Activated naive CD4-positive, alpha-beta T cell treated with anti-CD3 and anti-CD28 coated beads, Interleukin-2, amount 50 U/mL, for 72 hours (primary cell): ENCODE measurements at regions not wholly inside any gene's neighbourhood (a gene's known extent, or its start where the extent isn't known, plus 50 kb on each side); places are given as distances from the start of the nearest gene placed in this dataset.

Source experiments
- ATAC-seq, 2 donors: fragments of 150-1000 bp; cut with Tn5 transposase; 2 replicates each; pipeline ENCODE4 v1.10.0; 2021; ENCODE audit warnings: mild to moderate bottlenecking in 2 of 2, moderate library complexity in 2 of 2
- DNase-seq, 2 donors: peaks; one replicate each; pipeline ENCODE4 v3.0.0; 2021 to 2022; ENCODE audit warnings: low spot score in 2 of 2
- H3K27ac Mint-ChIP-seq, 2 donors: one replicate each; pipeline ENCODE4 v1.8.0; 2022; ENCODE audit warnings: mild to moderate bottlenecking in 2 of 2, mixed read lengths in 2 of 2
- H3K36me3 Mint-ChIP-seq, 2 donors: one replicate each; pipeline ENCODE4 v1.8.0; 2022; ENCODE audit warnings: mixed read lengths in 2 of 2
- H3K9me3 Mint-ChIP-seq, 2 donors: one replicate each; pipeline ENCODE4 v1.8.0; 2022; ENCODE audit warnings: mixed read lengths in 2 of 2

DNA sequence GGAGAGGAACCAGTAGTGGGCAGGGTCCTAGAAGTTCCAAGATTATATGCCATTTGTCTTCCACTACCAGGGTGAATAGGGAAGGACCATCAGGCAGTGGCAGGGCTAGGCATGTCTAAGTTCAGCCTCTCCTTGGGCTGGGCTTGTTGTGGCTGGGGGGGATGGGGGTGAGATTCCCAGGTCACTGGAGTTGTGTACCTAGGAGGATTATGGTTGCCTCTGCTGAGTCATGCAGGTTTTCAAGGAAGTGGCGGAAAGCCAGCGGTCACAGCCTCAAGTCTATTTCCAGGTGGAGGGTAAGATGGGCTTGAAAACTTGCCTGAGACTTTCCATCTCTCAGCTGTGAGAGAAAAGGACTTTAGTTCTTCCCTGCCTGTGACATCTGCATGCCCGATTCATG is 1407.1 kb downstream of the SI start:
- Mint-ChIP-seq H3K36me3 (peaks cover 0 to 5% of the 10 kb centered on the region in 2 donors), H3K27ac (no peak overlapping the region), H3K9me3 (peaks cover 18 to 22% of the 10 kb centered on the region in 2 donors)
- ATAC-seq (no peak), DNase-seq (no peak)

DNA sequence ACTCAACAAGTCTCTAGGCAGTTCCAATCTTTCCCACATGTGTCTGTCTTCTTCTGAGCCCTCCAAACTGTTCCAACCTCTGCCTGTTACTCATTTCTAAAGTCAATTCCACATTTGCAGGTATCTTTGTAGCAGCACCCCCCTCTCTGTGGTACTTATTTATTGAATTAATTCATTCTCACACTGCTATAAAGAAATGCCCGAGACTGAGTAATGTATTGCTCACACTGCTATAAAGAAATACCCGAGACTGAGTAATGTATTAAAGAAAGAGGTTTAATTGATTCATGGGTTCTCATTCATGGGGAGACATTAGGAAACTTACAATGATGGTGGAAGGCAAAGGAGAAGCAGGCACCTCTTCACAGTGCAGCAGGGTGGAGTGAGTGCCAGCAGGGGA is 1413.8 kb downstream of the SI start:
- peaks cover 11 to 36% of the 10 kb centered on the region in 2 donors for H3K9me3 Mint-ChIP-seq
- DNase-seq, result no peak
- H3K27ac Mint-ChIP-seq, result no peak overlapping the region
- no peak for ATAC-seq
- H3K36me3 Mint-ChIP-seq, result peaks cover 4 to 5% of the 10 kb centered on the region in 2 donors

DNA sequence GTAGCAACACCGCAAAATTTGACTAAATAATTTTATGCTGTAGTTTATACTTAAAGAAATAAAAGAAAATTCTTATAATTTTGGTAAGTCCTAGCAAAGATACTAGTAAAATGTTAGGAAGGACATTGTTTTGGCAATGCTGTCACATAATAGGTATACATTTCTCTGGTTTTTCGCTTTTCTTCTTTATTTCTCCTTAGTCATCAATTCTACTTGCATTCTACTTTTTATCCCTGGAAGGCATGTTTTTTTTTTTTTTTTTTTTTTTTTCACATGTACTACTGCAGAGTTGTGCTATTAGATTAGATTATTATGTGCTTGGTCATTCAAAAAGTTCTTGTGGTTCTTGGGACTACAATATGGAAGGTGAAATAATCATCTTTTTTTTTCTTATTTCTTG is 1421.2 kb downstream of the SI start:
- DNase-seq, result no peak

DNA sequence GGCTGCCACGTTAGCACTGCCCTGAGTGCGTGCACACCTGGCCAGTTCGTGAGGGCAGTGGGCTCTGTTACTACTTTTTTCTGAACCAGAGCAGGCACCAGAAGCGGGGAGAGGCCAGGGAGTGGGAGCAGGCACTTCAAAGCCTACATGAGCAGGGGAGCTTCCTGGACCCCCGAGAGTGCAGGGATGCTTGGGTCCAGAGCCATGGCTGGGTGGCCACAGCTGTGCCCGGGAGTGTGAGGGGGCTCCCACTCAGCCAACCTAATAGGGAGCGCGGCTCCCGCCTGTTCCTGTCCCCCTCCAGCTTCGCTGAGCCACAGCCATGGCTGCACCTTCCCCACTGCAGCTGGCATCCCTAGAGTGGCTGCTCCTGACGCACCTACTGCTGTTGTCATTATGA is 1423.3 kb downstream of the SI start:
- Mint-ChIP-seq H3K27ac (no peak overlapping the region), H3K9me3 (peaks cover 6 to 10% of the 10 kb centered on the region in 2 donors), H3K36me3 (no peaks in the 10 kb centered on the region)
- ATAC-seq (no peak), DNase-seq (no peak)

More for the DNA sequence above, 1421.2 kb downstream of the SI start:
- no peak overlapping the region for H3K27ac Mint-ChIP-seq
- H3K9me3 Mint-ChIP-seq, result peaks cover 3 to 6% of the 10 kb centered on the region in 2 donors
- ATAC-seq, result no peak
- H3K36me3 Mint-ChIP-seq, result no peaks in the 10 kb centered on the region

DNA sequence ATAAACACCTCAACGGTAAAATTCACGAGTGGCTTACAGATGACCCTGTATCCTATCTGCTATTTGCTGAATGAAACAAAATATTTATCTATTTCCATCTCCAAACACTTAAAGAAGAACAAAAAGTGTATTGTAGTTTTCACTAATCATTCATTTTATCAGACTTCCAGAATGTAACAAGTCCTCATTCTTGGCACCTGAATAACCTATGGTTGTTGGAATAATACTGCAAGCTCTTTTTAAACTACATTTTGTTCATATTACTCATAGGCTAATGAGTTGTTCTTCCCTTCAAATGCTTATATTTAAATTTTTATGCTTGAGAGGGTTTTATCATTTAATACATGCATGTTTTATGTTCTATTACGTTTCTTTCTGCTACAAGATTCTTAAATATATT is 1434.1 kb downstream of the SI start:
- Mint-ChIP-seq H3K9me3 (peaks cover 4 to 14% of the 10 kb centered on the region in 2 donors), H3K36me3 (no peaks in the 10 kb centered on the region), H3K27ac (no peak overlapping the region)
- ATAC-seq (no peak), DNase-seq (no peak)

DNA sequence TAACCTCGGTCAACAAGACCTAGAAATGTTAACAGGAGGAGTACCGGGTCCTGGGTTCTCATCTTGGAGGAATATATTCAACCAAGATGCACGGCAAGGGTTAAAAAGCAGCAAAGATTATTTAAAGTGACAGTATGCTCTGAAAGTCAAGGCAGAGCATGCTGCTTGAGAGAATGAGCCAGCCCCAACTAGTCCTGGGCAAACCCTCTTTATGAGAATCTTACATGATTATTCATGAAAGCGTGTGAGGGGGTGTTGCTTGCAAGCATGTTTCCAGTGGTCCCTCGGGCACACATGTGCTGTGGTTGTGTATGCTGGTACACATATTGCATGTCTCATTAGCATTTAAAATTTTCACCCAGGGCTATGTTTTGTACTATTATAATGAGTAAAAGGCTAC is 1445.6 kb downstream of the SI start:
- ATAC-seq (no peak), DNase-seq (no peak)
- no peaks in the 10 kb centered on the region for H3K36me3 Mint-ChIP-seq
- no peak overlapping the region for H3K27ac Mint-ChIP-seq
- H3K9me3 Mint-ChIP-seq, result no peaks in the 10 kb centered on the region

DNA sequence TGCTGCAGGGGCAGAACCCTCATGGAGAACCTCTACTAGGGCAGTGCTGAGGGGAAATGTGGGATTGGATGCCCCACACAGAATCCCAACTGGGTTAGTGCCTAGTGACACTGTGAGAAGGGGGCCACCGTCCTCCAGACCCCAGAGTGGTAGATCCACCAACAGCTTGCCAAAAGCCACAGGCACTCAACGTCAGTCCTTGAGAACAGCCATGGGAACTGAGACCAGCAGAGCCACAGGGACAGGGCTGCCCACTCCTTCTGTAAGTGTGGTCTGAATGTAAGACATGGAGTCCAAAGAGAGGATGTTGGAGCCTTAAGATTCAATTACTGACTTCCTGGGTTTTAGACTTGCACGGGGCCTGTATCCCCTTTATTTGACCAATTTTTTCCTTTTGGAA is 1451.5 kb downstream of the SI start:
- Mint-ChIP-seq H3K36me3 (no peaks in the 10 kb centered on the region), H3K9me3 (no peaks in the 10 kb centered on the region), H3K27ac (no peak overlapping the region)
- no peak for DNase-seq
- ATAC-seq, result no peak

DNA sequence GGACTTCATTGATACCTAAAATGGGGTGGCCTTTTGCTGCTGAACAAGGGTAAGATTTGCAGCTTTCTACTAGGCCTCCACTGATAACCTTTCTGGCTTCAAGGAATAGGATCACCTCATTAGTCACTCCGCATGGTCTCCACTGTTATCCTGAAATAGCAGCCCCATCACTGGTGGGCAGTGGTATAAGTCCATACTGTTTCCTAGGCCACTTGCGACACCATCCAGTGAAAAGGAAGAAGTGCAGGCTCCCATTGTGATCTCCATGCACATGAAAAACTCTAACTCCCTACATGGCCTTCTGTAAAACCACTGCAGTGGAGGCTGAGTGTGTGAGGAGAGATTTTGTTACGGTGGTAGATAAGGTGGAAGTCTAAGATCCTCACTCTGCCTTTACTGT is 1455.9 kb downstream of the SI start:
- ATAC-seq (no peak), DNase-seq (no peak)
- no peaks in the 10 kb centered on the region for H3K36me3 Mint-ChIP-seq
- no peak overlapping the region for H3K27ac Mint-ChIP-seq
- no peaks in the 10 kb centered on the region for H3K9me3 Mint-ChIP-seq

DNA sequence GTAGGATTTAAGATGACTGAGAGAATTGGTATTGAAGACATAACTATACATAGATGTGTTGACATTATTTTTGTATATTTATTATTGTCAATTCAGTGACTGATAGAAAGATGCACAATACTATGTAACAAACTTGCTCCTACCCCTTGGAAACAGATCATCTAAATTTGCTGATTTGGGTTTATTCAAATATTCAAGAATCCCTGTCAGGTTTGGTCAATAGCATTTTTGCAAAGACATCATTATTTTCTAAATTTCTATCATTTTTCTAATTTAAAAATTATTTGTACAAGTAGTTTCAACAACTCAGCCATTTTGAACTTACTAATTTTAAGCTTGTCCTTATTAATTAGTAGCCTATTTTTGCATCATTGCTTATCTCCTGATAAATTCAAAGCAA is 1463.4 kb downstream of the SI start:
- Mint-ChIP-seq H3K27ac (no peak overlapping the region), H3K9me3 (peaks cover 10% of the 10 kb centered on the region in 2 donors), H3K36me3 (no peaks in the 10 kb centered on the region)
- ATAC-seq, result no peak
- DNase-seq, result no peak

DNA sequence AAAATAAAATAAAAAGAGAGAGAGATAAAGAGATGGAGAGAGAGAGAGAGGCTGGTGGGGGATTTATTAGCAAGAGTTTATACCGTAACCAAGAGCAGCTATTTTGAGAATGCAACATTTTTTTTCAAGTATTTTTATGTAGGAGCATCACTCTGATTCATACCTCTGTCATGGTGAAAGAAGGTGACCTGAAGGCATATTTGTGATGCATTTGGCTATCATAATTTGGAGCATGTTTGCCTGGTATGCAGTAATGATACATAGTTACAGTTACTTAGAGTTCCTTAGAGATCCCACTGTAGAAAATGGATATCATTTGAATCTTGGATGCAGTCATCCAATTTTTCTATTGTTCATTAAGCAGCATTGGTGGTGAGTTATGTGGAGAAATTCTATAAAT is 1472.4 kb downstream of the SI start:
- H3K27ac Mint-ChIP-seq, result no peak overlapping the region
- H3K9me3 Mint-ChIP-seq, result peaks cover 11 to 13% of the 10 kb centered on the region in 2 donors
- no peaks in the 10 kb centered on the region for H3K36me3 Mint-ChIP-seq
- DNase-seq (no peak), ATAC-seq (no peak)

DNA sequence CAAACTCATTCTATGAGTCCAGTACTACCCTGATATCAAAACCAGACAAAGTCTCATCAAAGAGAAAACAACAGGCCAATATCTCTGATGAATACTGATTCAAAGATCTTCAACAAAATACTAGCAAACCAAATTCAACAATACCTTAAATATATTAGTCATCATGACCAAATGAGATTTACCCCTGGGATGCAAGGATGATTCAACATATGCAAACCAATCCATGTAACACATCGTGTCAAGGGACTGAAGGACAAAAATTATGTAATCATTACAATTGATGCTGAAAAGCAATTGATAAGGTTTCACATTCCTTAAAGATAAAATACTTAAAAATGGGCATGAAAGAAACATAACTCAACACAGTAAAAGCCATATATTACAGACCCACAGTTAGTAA is 1476.9 kb downstream of the SI start:
- Mint-ChIP-seq H3K27ac (no peak overlapping the region), H3K36me3 (no peaks in the 10 kb centered on the region), H3K9me3 (peaks cover 4 to 10% of the 10 kb centered on the region in 2 donors)
- ATAC-seq (no peak), DNase-seq (no peak)

DNA sequence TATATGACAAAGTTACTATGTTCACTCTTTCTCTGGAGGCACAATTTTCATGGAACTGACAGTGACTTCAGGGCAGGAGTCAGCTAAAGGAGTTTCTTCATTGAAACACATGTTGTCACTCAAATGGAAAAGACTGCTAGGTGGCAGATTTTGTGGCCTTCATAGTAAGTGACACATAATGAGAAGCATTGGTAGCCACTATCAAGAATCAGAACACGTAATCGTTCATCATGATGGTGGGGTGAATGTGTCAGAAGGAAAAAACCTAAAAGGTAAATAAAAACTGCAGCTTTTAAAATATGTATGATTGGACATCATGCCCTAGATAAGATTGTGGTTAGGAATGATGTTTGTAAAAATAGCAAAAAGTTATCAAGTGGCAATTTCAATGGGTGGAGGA is 1491.0 kb downstream of the SI start:
- peaks cover 20 to 21% of the 10 kb centered on the region in 2 donors for H3K9me3 Mint-ChIP-seq
- H3K27ac Mint-ChIP-seq, result no peak overlapping the region
- H3K36me3 Mint-ChIP-seq, result peaks cover 7 to 8% of the 10 kb centered on the region in 2 donors
- no peak for ATAC-seq
- no peak for DNase-seq

DNA sequence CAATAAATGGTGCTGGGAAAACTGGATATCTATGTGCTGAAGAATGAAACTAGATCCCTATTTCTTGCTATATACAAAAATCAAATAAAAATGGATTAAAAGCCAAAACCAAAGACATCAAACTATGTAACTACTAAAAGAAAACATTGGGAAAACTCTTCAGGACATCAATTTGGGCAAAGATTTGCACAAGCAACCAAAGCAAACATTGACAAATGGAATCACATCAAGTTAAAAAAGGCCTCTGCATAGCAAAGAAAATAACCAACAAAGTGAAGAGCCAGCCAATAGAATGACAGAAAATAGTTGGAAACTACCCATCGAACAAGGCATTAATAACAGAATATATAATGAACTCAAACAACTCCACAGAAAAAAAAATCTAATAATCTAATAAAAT is 1495.3 kb downstream of the SI start:
- H3K9me3 Mint-ChIP-seq, result peaks cover 16 to 29% of the 10 kb centered on the region in 2 donors
- DNase-seq (no peak), ATAC-seq (no peak)
- H3K36me3 Mint-ChIP-seq, result peaks cover 7 to 8% of the 10 kb centered on the region in 2 donors
- H3K27ac Mint-ChIP-seq, result no peak overlapping the region

DNA sequence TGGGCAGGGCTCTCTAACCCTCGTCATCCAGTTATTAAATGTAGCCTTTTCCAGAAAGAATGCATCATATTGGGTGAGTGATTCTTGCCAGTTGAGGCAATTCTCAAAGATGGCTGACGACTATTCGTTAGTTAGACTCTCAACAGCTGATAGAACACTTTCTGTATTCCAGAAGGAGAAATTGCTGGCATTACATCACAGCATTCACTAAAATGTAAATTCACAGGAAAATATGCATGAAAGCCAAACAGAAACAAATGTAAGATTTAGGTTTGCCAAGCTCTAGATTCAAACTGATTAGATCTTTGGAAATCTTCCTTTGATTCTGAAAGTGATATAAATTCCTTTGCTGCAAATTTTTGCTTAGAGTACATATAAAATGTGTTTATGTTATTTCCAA is 1501.0 kb downstream of the SI start:
- H3K27ac Mint-ChIP-seq, result no peak overlapping the region
- ATAC-seq, result no peak
- H3K9me3 Mint-ChIP-seq, result peaks cover 11 to 21% of the 10 kb centered on the region in 2 donors
- H3K36me3 Mint-ChIP-seq, result peaks cover 0 to 4% of the 10 kb centered on the region in 2 donors
- DNase-seq, result no peak

DNA sequence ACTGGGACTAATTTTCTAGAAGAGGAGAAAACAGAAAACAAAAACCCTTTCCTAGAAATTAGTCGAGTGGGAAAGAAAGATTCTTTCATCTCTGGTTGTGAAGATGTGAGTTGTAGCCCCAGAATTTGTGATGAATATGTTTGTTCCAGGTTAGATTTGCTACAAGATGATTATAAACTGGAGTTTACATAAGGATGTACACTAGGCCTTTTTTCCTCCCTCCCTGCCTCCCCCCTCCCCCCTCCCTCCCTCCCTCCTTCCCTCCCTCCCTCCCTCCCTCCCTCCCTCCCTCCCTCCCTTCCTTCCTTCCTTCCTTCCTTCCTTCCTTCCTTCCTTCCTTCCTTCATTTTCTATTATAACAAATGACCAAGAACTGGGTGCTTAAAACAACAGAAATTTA is 1502.0 kb downstream of the SI start:
- Mint-ChIP-seq H3K36me3 (peaks cover 0 to 4% of the 10 kb centered on the region in 2 donors), H3K9me3 (peaks cover 17 to 26% of the 10 kb centered on the region in 2 donors), H3K27ac (no peak overlapping the region)
- no peak for ATAC-seq
- no peak for DNase-seq

DNA sequence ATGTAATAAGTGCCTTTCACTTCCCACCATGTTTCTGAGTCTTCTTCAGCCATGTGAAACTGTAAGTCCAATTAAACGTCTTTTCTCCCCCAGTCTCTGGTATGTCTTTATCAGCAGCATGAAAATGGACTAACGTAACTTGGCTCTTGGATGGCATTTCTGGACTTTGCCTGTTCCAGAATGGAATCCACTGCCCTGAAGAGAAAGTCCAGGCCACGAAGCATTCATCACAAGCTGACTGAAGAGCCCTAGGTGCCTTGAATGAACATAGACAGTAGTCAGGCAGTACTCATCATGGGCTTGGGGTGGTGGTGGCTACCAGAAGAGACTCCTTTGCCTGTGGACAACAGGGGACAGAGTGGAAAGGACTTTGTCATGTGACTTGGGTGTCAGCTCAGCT is 1505.0 kb downstream of the SI start:
- Mint-ChIP-seq H3K9me3 (peaks cover 21 to 27% of the 10 kb centered on the region in 2 donors), H3K36me3 (peaks cover 0 to 4% of the 10 kb centered on the region in 2 donors), H3K27ac (no peak overlapping the region)
- ATAC-seq (no peak), DNase-seq (no peak)

DNA sequence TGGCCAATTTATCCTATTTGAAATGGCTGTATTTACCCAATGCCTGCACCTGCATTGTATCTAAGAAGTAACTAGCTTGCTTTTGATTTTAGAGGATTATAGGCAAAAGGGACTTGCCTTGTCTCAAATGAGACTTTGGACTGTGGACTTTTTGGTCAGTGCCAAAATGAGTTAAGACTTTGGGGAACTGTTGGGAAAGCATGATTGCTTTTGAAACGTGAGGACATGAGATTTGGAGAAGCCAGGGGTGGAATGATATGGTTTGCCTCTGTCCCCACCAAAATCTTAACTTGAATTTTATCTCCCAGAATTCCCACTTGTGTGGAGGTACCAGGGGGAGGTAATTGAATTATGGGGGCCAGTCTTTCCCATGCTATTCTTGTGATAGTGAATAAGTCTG is 1505.4 kb downstream of the SI start:
- Mint-ChIP-seq H3K36me3 (peaks cover 0 to 4% of the 10 kb centered on the region in 2 donors), H3K9me3 (peaks cover 21 to 27% of the 10 kb centered on the region in 2 donors), H3K27ac (no peak overlapping the region)
- ATAC-seq, result no peak
- DNase-seq, result no peak

DNA sequence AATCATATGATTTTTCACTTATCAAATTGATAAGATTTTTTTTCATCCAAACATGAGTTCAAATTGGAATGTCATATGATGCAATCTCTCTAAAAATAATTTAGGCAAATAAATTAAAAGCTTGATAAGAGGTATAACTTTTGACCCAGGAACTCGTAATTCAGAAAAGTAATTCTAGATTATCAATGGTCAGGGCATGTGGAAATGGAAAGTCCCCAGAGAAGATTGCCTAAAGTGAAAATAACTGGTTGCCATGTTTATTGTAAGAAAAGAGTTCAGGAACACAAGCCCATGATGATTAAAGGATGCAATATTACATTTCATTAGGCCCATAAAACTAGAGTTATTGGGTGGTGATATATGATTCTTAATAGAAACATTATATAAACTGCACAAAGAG is 1514.8 kb downstream of the SI start:
- no peak for ATAC-seq
- no peak overlapping the region for H3K27ac Mint-ChIP-seq
- peaks cover 3 to 6% of the 10 kb centered on the region in 2 donors for H3K9me3 Mint-ChIP-seq
- no peaks in the 10 kb centered on the region for H3K36me3 Mint-ChIP-seq
- no peak for DNase-seq

DNA sequence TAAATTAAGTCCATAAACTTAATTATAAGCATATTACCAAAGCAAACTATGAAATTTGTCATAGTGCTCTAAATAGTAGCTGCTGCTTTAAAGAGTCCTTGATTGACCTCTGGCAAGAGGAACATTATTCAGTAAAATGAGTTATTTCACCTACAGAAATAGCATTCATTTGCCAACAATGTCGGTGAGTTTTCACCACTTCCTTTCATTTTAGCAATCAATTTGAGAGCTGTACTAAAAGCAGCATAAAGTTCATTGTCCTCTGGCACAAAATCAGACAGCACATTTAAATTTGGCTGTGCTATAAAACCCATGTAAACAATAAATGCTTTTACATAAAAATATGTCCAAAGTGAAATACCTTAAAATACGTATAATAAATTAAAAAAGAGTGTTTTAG is 1515.7 kb downstream of the SI start:
- ATAC-seq, result no peak
- Mint-ChIP-seq H3K9me3 (peaks cover 3 to 6% of the 10 kb centered on the region in 2 donors), H3K27ac (no peak overlapping the region), H3K36me3 (no peaks in the 10 kb centered on the region)
- DNase-seq, result no peak
